H1 (cell line): ENCODE measurements at regions not wholly inside any gene's neighbourhood (a gene's known extent, or its start where the extent isn't known, plus 50 kb on each side); places are given as distances from the start of the nearest gene placed in this dataset.

ENCODE experiments used
- CTCF ChIA-PET: fragments of 300-600 bp; sonication (Branson Sonifier 250); formaldehyde crosslinking; loops from one replicate; lab custom pipeline; 2021; ENCODE audit not compliant: partially characterized antibody; lab: Charles Lee
- POLR2A ChIA-PET: fragments of 300-600 bp; sonication (Branson Sonifier 250); formaldehyde crosslinking; loops from one replicate; lab custom pipeline; 2021; ENCODE audit warnings: inconsistent platforms; ENCODE audit not compliant: partially characterized antibody; lab: Charles Lee
- DNase-seq, 2 experiments: peaks; one replicate each; pipeline versions ENCODE4 v3.0.0 to v3.0.0-alpha.2; 2010 to 2022; ENCODE audit warnings: low spot score in 2 of 2, low read depth in 1 of 2, mixed read lengths in 1 of 2
- FAIRE-seq: peaks from 2 replicates; lab custom pipeline; 2011; peaks lifted over from hg19 to GRCh38; lab: Jason Lieb, UNC
- H2AFZ ChIP-seq: 2 replicates; pipeline ENCODE4 v1.8.1; 2012; ENCODE audit warnings: low read length, inconsistent platforms
- H2AK5ac ChIP-seq: 2 replicates; pipeline ENCODE4 v1.6.1; 2013; ENCODE audit warnings: low read depth, low read length
- H2BK120ac ChIP-seq: replicated peaks from 2 replicates; pipeline ENCODE3; 2013; ENCODE audit warnings: low read depth, low read length, inconsistent platforms
- H2BK12ac ChIP-seq: 2 replicates; pipeline ENCODE4 v1.6.1; 2013; ENCODE audit warnings: low read depth, low read length
- H2BK15ac ChIP-seq: 2 replicates; pipeline ENCODE4 v1.6.1; 2013; ENCODE audit warnings: low read length
- H2BK20ac ChIP-seq: 2 replicates; pipeline ENCODE4 v1.6.1; 2013; ENCODE audit warnings: low read length
- H2BK5ac ChIP-seq: 2 replicates; pipeline ENCODE4 v1.6.1; 2013; ENCODE audit warnings: low read depth, low read length
- H3K14ac ChIP-seq: 2 replicates; pipeline ENCODE4 v1.6.1; 2013; ENCODE audit warnings: inconsistent platforms; ENCODE audit not compliant: insufficient read length
- H3K18ac ChIP-seq: 2 replicates; pipeline ENCODE4 v1.6.1; 2013; ENCODE audit warnings: low read length; ENCODE audit errors: extremely low read depth
- H3K23ac ChIP-seq: 2 replicates; pipeline ENCODE4 v1.6.1; 2013; ENCODE audit warnings: inconsistent platforms; ENCODE audit not compliant: insufficient read length
- H3K23me2 ChIP-seq: 2 replicates; pipeline ENCODE4 v1.6.1; 2013; ENCODE audit warnings: low read depth, low read length
- H3K27ac ChIP-seq: 2 replicates; pipeline ENCODE4 v1.6.1; 2011; ENCODE audit warnings: low read depth, low read length, inconsistent platforms
- H3K27me3 ChIP-seq, 4 experiments: replicated peaks in 1 of 4; 1 replicate in 1 of 4; 2 replicates in 3 of 4; pipeline versions ENCODE4 v1.6.1 to v1.8.1; 2011 to 2013; ENCODE audit warnings: low read length in 3 of 4, mild to moderate bottlenecking in 3 of 4, inconsistent platforms in 2 of 4, mixed read lengths in 2 of 4, moderate library complexity in 1 of 4; ENCODE audit not compliant: control insufficient read depth in 3 of 4, insufficient read depth in 3 of 4; ENCODE audit errors: extremely low read depth in 1 of 4
- H3K36me3 ChIP-seq, 4 experiments: 2 replicates each; pipeline versions ENCODE4 v1.6.1 to v1.8.1; 2011 to 2013; ENCODE audit warnings: mild to moderate bottlenecking in 4 of 4, low read length in 3 of 4, moderate library complexity in 2 of 4, control low read depth in 1 of 4, inconsistent platforms in 1 of 4; ENCODE audit not compliant: insufficient read depth in 4 of 4, control insufficient read depth in 2 of 4
- H3K4ac ChIP-seq: replicated peaks from 2 replicates; pipeline ENCODE3; 2013; ENCODE audit warnings: low read length, low read depth, mixed read lengths, inconsistent platforms; ENCODE audit not compliant: insufficient read length
- H3K4me1 ChIP-seq, 4 experiments: replicated peaks in 1 of 4; 1 replicate in 1 of 4; 2 replicates in 3 of 4; pipeline versions ENCODE4 v1.6.1 to v1.8.1; 2011 to 2013; ENCODE audit warnings: low read length in 3 of 4, inconsistent platforms in 2 of 4, mixed read lengths in 1 of 4; ENCODE audit not compliant: insufficient read depth in 4 of 4, control insufficient read depth in 3 of 4
- H3K4me2 ChIP-seq, 2 experiments: 2 replicates each; pipeline versions ENCODE4 v1.6.1 to v1.8.1; 2011 to 2013; ENCODE audit warnings: low read depth in 2 of 2, low read length in 2 of 2, control low read depth in 1 of 2, inconsistent platforms in 1 of 2, mild to moderate bottlenecking in 1 of 2; ENCODE audit not compliant: insufficient read depth in 1 of 2
- H3K4me3 ChIP-seq, 4 experiments: fragments of 200-600, 300-600 bp in 1 of 4; sonication (generic), shearing (Covaris generic), sonication (Bioruptor Twin) in 1 of 4; 2 replicates each; pipeline versions ENCODE4 v1.5.1 to v1.8.1; 2011 to 2016; ENCODE audit warnings: low read length in 4 of 4, low read depth in 3 of 4, control low read depth in 2 of 4, inconsistent platforms in 2 of 4, mild to moderate bottlenecking in 2 of 4, mixed read lengths in 1 of 4, moderate library complexity in 1 of 4; ENCODE audit not compliant: insufficient read depth in 2 of 4; ENCODE audit errors: extremely low read depth in 1 of 4
- H3K56ac ChIP-seq: replicated peaks from 2 replicates; pipeline ENCODE3; 2013; ENCODE audit warnings: low read depth, mild to moderate bottlenecking, mixed read lengths, low read length, inconsistent platforms; ENCODE audit not compliant: insufficient read length
- H3K79me1 ChIP-seq: 2 replicates; pipeline ENCODE4 v1.6.1; 2013; ENCODE audit warnings: low read depth, low read length, control low read depth
- H3K79me2 ChIP-seq, 2 experiments: 2 replicates each; pipeline versions ENCODE4 v1.6.1 to v1.8.1; 2012 to 2013; ENCODE audit warnings: low read length in 2 of 2, mild to moderate bottlenecking in 2 of 2, inconsistent platforms in 1 of 2; ENCODE audit not compliant: insufficient read depth in 2 of 2, control insufficient read depth in 1 of 2
- H3K9ac ChIP-seq, 4 experiments: replicated peaks in 1 of 4; 1 replicate in 1 of 4; 2 replicates in 3 of 4; pipeline versions ENCODE4 v1.6.1 to v1.8.1; 2011 to 2013; ENCODE audit warnings: low read depth in 3 of 4, low read length in 3 of 4, control low read depth in 2 of 4, mild to moderate bottlenecking in 2 of 4, moderate library complexity in 2 of 4, inconsistent platforms in 1 of 4; ENCODE audit errors: extremely low read depth in 1 of 4
- H3K9me3 ChIP-seq, 2 experiments: 2 replicates each; pipeline versions ENCODE4 v1.6.1 to v1.8.1; 2012 to 2013; ENCODE audit warnings: mild to moderate bottlenecking in 2 of 2, moderate library complexity in 2 of 2, control low read depth in 1 of 2, inconsistent platforms in 1 of 2, low read depth in 1 of 2, low read length in 1 of 2, mixed read lengths in 1 of 2; ENCODE audit not compliant: insufficient read depth in 2 of 2
- H4K20me1 ChIP-seq, 2 experiments: replicated peaks in 1 of 2; 2 replicates each; pipeline versions ENCODE3 to v1.8.1; 2011 to 2013; ENCODE audit warnings: inconsistent platforms in 2 of 2, low read length in 2 of 2, mild to moderate bottlenecking in 1 of 2; ENCODE audit not compliant: insufficient read depth in 2 of 2, control insufficient read depth in 1 of 2
- H4K5ac ChIP-seq: 2 replicates; pipeline ENCODE4 v1.6.1; 2013; ENCODE audit warnings: low read length, low read depth, mixed read lengths, inconsistent platforms; ENCODE audit not compliant: insufficient read length
- H4K8ac ChIP-seq: 2 replicates; pipeline ENCODE4 v1.8.0; 2013; ENCODE audit warnings: mild to moderate bottlenecking, moderate library complexity, low read length, inconsistent platforms; ENCODE audit not compliant: insufficient read depth; ENCODE audit errors: extremely low read depth
- H4K91ac ChIP-seq: replicated peaks from 2 replicates; pipeline ENCODE3; 2013; ENCODE audit warnings: low read length, mixed read lengths, inconsistent platforms; ENCODE audit not compliant: insufficient read length
- CBX5 ChIP-seq: fragments of 300-800, 300-1000 bp; sonication (generic); IDR thresholded peaks from 2 replicates; pipeline ENCODE4 v1.7.1; 2016; ENCODE audit warnings: antibody characterized with exemption, low read length, low read depth
- CEBPB ChIP-seq: IDR thresholded peaks from 2 replicates; pipeline ENCODE4 v1.6.1; 2012; ENCODE audit warnings: low read depth, low read length
- EP300 ChIP-seq, 2 experiments: IDR thresholded peaks; 1 replicate in 1 of 2; 2 replicates in 1 of 2; pipeline ENCODE4 v1.6.1; 2011 to 2012; ENCODE audit warnings: low read depth in 2 of 2, low read length in 2 of 2, mild to moderate bottlenecking in 2 of 2, borderline replicate concordance in 1 of 2, inconsistent platforms in 1 of 2, moderate library complexity in 1 of 2
- HDAC2 ChIP-seq, 2 experiments: fragments of 300-600 bp in 1 of 2; sonication (generic) in 1 of 2; IDR thresholded peaks; 2 replicates each; pipeline ENCODE4 v1.6.1; 2011 to 2012; ENCODE audit warnings: low read depth in 2 of 2, low read length in 2 of 2, mild to moderate bottlenecking in 2 of 2, moderate library complexity in 2 of 2, borderline replicate concordance in 1 of 2, inconsistent platforms in 1 of 2
- JUN ChIP-seq: IDR thresholded peaks from 2 replicates; pipeline ENCODE4 v1.6.1; 2011; ENCODE audit warnings: low read depth, mild to moderate bottlenecking, improper control_type of control experiment, low read length
- KDM1A ChIP-seq: fragments of 200-600, 300-600 bp; sonication (generic); IDR thresholded peaks from 2 replicates; pipeline ENCODE4 v1.7.1; 2016; ENCODE audit warnings: mild to moderate bottlenecking, low read length, borderline replicate concordance
- POLR2A ChIP-seq, 2 experiments: IDR thresholded peaks; 1 replicate in 1 of 2; 2 replicates in 1 of 2; pipeline ENCODE4 v1.6.1; 2011; ENCODE audit warnings: low read depth in 2 of 2, low read length in 2 of 2, mild to moderate bottlenecking in 2 of 2; ENCODE audit errors: control extremely low read depth in 1 of 2
- POLR2AphosphoS5 ChIP-seq: IDR thresholded peaks from 2 replicates; pipeline ENCODE4 v1.6.1; 2011; ENCODE audit warnings: low read depth, low read length
- RBBP5 ChIP-seq: IDR thresholded peaks from 2 replicates; pipeline ENCODE4 v1.7.1; 2012; ENCODE audit warnings: low read depth, mild to moderate bottlenecking, inconsistent platforms, low read length, moderate library complexity, borderline replicate concordance
- RXRA ChIP-seq: IDR thresholded peaks from 2 replicates; pipeline ENCODE4 v1.6.1; 2011; ENCODE audit warnings: low read depth, mild to moderate bottlenecking, low read length, moderate library complexity; ENCODE audit not compliant: insufficient read depth
- SIX5 ChIP-seq: IDR thresholded peaks from 2 replicates; pipeline ENCODE4 v1.6.1; 2011; ENCODE audit warnings: mild to moderate bottlenecking, low read depth, low read length
- TAF7 ChIP-seq: optimal IDR thresholded peaks from 2 replicates; pipeline ENCODE3; 2011; ENCODE audit warnings: low read depth, mild to moderate bottlenecking, inconsistent platforms, low read length, moderate library complexity, borderline replicate concordance
- TEAD4 ChIP-seq: IDR thresholded peaks from 2 replicates; pipeline ENCODE4 v1.6.1; 2012; ENCODE audit warnings: low read depth, low read length, inconsistent platforms, mixed read lengths
- ZNF274 ChIP-seq: IDR thresholded peaks from 2 replicates; pipeline ENCODE4 v1.7.0; 2012; ENCODE audit warnings: low read length, borderline replicate concordance; ENCODE audit errors: extremely low read depth
- WGBS, 2 experiments: shearing (Covaris generic) in 1 of 2; methylation state at CpG; one replicate each; pipeline versions ENCODE4 v1.1.6 to v1.1.7; 2013 to 2015; ENCODE audit warnings: low lambda C conversion rate in 2 of 2, mixed read lengths in 2 of 2, inconsistent platforms in 1 of 2, low coverage in 1 of 2, missing lambda C conversion rate in 1 of 2; ENCODE audit not compliant: insufficient replicate concordance in 2 of 2, insufficient coverage in 1 of 2, insufficient read length in 1 of 2; ENCODE audit errors: extremely low coverage in 1 of 2, missing lambda C conversion rate in 1 of 2; 5-methylcytosine and 5-hydroxymethylcytosine counted together

DNA sequence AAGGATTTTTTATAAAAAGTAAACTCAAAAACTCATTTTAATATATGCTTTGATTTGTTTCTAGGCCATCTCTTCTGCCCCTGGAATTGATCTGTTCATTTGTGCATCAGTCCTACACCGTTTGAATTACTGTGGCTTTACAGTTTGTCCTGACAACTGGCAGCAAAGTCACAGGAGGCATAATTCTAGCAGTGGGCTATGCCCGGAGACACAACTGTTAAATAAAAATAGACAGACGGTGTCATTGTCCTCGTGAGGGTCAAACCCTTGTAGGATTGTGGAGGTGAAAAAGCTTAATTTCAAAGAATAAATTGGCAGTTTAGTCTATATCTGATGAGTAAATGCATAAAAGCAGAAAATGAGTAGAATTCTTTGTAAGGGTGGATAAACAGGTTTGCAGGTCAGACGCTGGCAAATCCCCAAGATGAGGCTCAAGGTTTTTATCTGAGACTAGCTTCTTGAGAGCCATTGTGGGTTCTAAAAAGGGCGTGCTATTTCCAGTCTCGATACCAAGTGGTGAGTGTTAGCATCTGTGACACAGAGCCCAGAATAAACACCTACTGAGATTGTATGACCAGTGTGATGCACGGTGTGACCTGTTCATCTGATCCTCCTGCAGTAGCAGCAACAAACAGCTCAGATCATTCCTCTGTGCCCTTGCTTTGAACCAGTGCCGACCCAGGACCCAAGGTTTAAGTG lies 51.5 kb upstream of the SLCO3A1 start:
- Histone ChIP-seq H2AFZ (no peak overlapping the region), H3K4me1 (no peaks in the 10 kb centered on the region), H3K4me2 (no peak overlapping the region), H3K79me1 (no peaks in the 10 kb centered on the region), H2AK5ac (no peak overlapping the region), H3K36me3 (no peaks in the 10 kb centered on the region), H3K27me3 (no peaks in the 10 kb centered on the region), H3K14ac (no peak overlapping the region), H3K27ac (no peak overlapping the region), H4K5ac (no peak overlapping the region), H3K79me2 (no peaks in the 10 kb centered on the region), H3K4me3 (no peak overlapping the region), H2BK20ac (no peak overlapping the region), H3K4ac (no peak overlapping the region), H2BK12ac (no peak overlapping the region), H2BK120ac (no peak overlapping the region), H4K8ac (no peak overlapping the region), H3K18ac (no peak overlapping the region), H3K23me2 (no peaks in the 10 kb centered on the region), H2BK15ac (no peak overlapping the region), H2BK5ac (no peak overlapping the region), H4K20me1 (no peaks in the 10 kb centered on the region), H3K9ac (no peak overlapping the region), H3K9me3 (no peaks in the 10 kb centered on the region), H3K23ac (no peak overlapping the region), H4K91ac (no peak overlapping the region), H3K56ac (no peak overlapping the region)
- WGBS, 2 experiments, result 89% methylated on average over 9 of the region's 9 CpGs; no CpG with 5 or more reads in 1 of the 2 experiments
- FAIRE-seq (no peak), DNase-seq (no peak)
- POLR2A ChIA-PET, result interaction anchor here (1.2 kb wide), 1 partner anchor 14 kb away, joined by 3 read pairs; no protein-coding TSS in a partner anchor
- CTCF ChIA-PET, result interaction anchor here (0.5 to 1.8 kb wide), 4 partner anchors 10 to 525 kb away, joined by 3 to 5 read pairs (median 3); no protein-coding TSS in a partner anchor
- TF ChIP-seq TAF7 (no peak), RBBP5 (no peak), KDM1A (no peak), EP300 (IDR thresholded peaks at IDR 0.05; ENCODE audit: borderline replicate concordance in 1 of 2, low read depth in 2 of 2, low read length in 2 of 2) (no peak), POLR2A (IDR thresholded peaks at IDR 0.05; ENCODE audit: control extremely low read depth in 1 of 2, low read depth in 2 of 2, low read length in 2 of 2) (no peak), CEBPB (no peak), RXRA (no peak), JUN (no peak), CBX5 (no peak), SIX5 (no peak), ZNF274 (no peak), POLR2AphosphoS5 (no peak), HDAC2 (IDR thresholded peaks at IDR 0.05; ENCODE audit: borderline replicate concordance in 1 of 2, low read depth in 2 of 2, low read length in 2 of 2) (no peak), TEAD4 (no peak)
